ENCODE measurements at regions not wholly inside any gene's neighbourhood (a gene's known extent, or its start where the extent isn't known, plus 50 kb on each side); places are given as distances from the start of the nearest gene placed in this dataset.
"Not testable (repeated sequence)": the region's sequence is repeated elsewhere in the genome, so short reads cannot be mapped to it uniquely, and the experiment has no call there.

DNA sequence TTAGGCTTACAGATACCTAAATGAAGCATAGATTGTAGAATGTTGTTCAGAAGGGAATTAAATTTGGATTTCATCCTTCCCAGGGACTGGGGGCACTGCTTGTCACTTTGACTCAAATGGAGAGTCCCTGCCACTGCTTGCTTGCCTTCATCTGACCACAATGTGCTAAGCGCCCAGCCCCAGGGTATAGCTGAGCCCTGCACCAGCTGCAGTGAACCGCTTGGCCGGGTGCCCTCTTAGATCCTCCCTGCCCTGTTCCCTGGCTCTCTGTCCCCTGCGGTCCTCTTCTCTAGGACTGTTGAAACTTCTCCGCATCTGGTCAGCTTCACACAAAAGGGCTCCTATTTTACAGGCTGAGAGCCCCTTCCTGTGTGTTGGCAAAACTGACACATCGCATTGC is 170.9 kb downstream of the BCL2L11 start:
- not testable (repeated sequence) for DNase-seq

DNA sequence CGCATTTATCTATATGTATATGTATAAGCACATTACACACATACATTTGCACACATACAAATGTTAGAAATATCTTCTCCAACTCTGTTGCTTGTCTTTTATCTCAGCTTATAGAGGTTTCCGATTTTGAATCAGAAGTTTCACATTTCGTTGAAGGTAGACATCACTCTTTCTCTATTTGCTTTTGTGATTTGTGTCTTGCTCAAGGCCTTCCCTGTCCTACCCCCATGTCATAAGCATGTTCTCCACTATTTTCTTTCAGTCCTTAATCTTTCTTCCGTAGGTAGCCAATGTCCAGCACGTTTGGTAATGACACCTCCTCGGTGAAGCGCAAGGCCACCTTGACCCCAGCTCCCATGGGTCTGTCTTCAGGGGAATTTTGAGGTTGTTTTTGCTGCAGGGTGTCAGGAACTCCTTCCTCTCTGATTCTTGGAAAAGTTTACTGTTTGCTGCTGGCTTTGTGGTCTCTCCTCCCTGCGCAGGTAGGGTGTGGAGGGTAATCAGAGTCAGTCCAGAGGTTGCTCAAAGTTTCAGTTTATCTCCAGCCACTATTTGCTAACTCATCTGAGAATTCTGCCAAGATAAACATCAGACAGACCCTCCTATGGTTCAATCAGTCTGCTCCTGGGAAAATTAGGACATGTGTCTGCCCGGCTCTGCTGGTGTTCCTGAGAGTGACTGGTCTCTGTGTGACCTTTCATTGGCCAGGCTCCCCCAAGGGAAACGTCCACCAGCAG is 171.7 kb downstream of the BCL2L11 start:
- DNase-seq = not testable (repeated sequence)

DNA sequence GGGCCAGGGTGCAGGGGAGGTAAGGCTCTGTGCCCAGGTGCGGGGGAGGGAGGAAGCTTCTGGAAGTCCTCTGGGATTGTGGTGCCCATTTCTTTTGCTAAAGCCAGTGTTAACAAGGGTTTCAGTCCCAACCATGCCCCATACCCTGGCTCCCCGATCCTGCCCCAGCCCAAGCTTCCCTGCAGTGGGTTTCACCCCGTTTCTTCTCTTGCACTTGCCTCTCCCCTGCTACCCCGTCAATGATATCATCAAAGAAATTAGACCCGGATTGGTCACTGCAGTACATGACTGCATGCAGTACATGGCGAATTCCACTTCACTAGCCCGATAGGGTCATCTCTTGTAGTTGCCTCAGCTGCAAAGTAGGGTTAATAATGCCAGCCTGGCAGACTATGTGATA is 174.0 kb downstream of the BCL2L11 start:
- not testable (repeated sequence) for DNase-seq

DNA sequence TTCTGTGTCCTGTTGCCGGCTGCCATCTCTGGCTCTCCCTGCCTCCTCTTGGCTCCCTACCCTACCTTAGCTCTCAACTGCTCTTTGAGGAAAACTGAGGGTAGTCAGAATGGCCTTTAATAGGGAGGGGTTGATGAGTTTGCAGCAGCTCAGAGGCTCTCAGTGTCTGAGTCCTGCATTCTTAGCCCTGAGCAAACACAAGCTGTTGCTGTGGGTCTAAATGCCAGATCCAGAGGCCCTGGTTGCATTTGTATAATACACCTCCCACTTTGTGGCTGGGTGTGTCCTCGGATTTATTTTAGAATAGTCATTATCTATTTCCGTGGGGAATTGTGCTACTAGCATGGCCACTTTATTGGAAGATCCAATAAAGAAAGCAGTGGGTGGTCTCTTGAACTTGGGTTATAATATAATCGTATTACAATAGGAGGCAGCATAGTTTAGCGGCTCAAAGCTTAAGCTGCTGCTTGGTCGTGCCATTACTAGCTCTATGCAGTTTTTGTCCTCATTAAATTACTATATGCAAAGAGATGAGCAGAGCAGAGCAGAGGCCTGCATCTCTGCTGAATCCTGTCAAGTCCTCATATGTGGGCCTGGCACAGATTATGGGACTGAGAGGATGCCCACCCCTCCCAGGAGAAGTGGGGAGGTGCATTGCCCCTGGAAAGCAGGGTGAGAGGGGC is 175.5 kb downstream of the BCL2L11 start:
- not testable (repeated sequence) for DNase-seq

DNA sequence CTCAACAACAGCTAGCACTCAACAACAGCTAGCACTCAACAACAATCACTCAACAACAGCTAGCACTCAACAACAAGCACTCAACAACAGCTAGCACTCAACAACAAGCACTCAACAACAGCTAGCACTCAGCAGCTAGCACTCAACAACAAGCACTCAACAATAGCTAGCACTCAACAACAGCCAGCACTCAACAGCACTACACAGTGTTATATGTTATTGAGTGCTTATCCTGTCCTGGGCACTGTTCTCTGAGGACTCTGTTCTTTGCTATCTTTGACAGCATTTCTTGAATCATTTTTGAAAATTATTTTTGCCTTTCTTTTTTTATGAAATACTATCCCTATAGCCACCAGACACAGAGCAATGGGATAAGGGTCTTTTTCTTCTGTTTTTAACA is 176.4 kb downstream of the BCL2L11 start:
- DNase-seq = not testable (repeated sequence)

DNA sequence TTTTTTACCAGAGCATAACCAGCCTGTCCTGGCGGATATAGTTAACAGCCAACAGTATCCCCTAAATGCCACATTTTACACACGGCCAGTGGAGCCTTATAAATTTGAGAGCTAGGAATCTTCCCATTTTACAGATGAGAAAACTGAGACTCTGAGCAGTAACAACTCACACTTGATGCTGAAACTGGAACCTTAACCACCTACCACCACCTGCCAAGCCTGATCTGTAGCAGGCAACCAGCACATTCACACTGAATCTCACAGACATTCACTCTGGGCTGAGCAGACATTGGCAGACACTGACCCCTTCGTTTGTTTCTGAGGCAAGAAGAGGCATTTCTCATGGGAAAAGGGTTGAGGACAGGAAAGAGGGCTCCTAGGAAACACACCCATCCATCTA is 178.2 kb downstream of the BCL2L11 start:
- not testable (repeated sequence) for DNase-seq

DNA sequence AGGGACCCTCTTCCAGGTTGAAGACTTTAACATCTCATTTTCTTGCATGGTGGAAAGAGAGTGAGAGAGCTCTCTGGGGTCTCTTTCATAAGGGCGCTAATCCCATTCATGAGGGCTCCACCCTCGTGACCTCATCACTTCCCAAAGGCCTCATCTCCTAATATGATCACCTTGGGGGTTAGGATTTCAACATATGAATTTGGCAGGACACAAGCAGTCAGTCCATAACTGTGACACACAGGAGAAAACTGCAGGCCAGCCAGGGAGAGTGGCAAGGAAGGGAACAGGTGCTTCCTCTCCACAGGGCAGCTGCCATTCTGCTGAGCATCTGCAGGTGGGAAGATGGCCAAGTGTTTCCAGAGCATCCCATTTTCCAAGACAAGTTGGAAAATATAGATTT is 178.9 kb downstream of the BCL2L11 start:
- not testable (repeated sequence) for DNase-seq

DNA sequence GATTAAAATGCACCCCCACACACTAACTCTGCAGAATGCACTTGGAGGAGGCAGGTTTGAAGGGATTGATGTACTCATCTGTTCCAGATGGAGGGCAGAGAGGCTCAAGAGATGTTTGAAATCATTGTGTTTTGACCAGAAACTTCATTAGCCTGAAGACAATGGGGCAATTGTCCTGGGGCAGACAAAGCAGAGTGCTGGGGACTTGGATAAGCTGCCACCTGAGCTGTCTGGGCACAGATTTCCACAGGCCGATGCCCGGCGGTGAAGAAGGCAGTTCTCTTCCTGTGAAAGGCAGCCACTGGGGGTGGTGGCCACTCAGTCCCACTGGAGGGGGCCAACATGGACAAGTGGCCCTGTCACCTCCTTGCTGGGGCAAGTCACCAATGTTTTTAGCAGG is 181.0 kb downstream of the BCL2L11 start:
- DNase-seq = not testable (repeated sequence)

DNA sequence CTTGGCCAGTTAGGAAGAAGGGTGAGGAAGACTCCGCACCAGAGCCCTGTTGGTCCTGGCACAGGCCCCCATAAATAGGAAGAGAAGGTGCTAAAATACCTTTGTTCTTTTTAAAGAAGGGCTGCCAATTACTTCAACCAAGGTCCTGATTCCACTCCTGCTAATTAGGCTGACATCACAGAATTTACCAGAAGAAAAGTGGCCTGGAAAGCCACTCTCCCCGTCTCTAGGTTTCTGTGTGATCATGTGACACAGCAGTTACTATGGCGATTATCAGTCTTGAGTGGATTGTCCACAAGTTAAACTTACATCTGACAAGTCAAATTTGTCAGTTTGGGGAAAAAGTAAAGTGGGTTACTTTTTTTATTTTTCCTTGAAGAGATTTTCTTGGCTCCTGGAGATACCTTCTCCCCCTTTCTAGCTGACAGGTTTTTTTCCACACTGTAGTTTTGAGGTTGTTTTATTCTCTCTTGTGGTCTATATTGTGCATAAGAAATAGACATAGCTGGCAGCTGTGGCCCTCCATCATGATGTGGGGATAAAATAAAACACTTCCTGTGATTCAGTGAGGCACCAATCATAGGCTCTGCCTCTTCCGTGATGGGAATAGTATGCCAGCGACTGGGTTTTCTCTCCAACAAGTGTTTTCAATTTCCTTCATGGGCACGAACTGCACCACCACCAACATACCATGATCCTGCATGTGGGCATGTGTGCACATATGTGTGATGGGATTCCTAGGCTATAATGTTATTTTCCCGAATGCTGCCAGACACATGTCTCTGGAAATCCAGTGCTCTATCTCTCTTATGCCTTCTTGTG is 181.9 kb downstream of the BCL2L11 start:
- DNase-seq = not testable (repeated sequence)

DNA sequence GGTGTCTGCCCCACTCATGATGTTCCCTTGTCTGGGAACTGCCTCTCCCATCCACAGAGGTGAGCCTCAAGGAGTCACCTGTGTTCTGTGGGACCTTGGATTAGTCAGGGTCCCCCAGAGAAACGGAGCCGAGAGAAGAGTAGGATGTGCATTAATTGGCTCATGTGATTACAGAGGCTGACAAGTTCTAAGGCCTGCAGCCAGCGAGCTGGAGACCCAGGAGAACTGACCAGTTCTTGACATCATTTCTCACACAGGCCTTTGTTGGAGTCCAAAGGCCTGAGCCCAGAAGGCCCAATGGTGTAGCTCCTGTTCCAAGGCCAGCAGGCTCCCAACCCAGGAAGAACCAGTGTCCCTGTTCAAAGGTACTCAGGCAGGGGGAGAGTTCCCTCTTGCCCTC is 186.6 kb downstream of the BCL2L11 start:
- not testable (repeated sequence) for DNase-seq

DNA sequence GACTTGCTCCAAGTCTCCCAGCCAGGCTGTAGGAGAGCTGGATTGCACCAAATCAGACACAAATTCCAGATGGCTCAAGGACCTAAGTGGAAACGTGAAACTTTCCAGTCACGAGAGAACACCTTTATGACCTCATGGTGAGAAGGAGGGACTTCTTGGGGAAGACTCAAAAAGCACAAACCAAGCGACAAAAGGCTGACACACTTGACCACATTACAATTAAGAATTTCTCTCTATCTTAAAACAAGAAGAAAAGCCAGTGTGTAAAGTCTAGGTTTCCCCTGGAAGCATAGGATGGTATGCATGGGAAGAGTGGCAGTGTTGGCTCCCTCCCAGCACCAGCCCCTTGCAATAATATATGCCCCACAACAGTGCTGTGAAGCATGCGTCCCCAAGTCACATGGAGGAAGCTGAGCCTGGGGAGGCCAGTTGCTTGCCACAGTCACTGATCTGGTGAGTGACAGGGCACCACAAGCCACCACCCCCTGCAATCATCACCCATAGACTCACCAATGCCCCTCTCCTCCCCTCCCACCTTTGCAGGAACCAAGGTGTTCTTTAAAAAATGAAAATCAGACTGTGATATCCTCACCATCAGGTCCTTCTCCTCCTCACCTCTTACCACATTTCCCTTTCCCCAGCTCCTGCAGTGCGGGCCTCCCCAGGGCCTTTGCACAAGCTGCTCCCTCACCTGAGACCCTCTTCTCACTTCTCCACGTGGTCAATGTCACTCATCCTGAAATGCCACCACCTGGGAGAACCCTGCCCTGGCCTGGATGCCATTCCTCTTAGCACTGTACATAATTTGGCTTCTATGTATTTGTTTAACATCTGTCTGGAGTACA is 188.7 kb downstream of the BCL2L11 start:
- DNase-seq = not testable (repeated sequence)

DNA sequence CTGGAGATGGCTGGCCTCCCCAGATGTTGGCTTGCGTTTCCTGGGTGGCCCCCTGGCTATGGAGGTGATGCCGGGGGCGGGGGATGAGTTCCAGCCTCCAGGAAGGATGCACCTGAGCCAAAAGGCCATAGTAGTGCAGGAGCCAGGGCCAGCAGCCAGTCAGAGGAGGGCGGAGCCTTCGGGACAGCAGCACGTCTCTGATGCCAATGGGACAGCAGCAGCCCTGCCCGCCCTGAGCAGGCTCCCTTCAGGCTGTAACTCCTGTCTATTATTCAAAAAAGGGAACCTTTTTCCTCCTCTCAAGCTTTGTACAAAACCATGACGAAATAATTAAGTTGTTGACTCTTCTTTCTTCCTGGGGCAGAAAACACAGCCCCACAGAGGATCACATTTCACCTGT is 189.7 kb downstream of the BCL2L11 start:
- DNase-seq = not testable (repeated sequence)

DNA sequence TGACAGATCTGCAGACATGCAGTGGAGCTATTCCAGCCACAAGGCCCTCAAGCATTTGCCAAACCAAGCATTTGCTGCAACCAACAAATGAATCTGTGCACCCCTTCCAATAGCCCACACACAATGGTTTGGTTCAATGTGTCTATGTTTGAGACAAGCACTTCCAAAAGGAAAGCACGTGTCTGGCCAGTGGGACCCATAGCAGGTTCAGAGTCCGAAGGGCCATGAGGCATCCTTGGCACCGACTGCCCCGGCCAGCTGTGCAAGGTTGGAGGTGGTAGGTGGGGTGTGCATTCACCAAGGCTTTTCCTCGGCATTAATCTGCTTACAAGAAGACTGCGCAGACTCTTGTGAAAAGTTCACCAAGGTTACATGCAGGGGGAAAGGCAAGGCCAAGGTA is 190.9 kb downstream of the BCL2L11 start:
- not testable (repeated sequence) for DNase-seq

DNA sequence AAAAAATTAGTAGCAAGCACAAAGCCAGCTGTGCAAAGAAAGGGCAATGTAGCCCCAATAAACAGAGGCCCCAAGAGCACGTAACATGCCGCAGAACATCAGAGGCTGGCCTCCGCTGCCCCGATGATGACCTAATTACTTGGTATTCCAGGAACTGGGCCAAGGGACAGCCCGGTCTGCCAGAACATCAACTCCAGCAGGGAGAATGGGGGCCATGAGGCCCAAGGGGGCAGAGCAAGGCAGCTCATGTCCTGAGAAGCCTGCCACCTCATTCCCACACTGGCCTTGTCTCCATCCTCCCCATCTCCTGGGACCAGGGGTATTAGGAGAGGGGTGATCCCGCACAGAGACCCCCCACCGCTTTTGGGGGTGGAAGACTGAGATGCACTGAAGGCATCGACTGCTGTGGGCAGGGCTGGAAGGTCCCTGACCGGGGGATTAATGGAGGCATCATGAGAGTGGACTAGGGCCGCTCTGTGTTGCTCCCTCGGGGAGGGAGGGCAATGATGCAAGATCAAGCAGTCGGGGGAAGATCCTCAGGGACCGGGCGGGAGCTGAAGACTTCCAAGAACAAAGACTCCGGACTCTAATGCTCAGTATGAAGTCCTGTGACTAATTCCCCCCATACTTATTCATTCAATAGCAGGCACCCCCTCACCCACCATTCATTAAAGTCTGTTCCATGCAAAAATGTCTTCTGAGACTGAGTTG is 192.3 kb downstream of the BCL2L11 start:
- DNase-seq = not testable (repeated sequence)

DNA sequence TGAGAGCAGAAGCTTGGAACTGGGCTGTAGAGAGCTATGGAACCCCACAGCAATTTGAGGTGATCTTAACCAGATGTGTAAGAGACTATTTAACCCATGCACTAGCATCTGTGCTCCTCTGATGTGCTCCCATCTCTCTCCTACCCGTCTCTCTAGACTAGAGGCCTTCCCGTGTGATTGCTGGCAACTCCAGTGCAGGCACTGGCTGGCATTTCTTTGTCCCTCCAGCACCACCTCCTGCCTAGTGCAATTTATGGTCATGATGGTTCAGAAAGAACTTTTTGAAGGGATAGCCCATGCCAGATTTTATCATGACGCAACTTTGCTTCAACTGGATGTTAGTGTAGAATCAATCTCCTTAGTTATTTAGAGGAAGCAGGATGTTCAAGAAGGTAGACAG is 193.0 kb downstream of the BCL2L11 start:
- not testable (repeated sequence) for DNase-seq

DNA sequence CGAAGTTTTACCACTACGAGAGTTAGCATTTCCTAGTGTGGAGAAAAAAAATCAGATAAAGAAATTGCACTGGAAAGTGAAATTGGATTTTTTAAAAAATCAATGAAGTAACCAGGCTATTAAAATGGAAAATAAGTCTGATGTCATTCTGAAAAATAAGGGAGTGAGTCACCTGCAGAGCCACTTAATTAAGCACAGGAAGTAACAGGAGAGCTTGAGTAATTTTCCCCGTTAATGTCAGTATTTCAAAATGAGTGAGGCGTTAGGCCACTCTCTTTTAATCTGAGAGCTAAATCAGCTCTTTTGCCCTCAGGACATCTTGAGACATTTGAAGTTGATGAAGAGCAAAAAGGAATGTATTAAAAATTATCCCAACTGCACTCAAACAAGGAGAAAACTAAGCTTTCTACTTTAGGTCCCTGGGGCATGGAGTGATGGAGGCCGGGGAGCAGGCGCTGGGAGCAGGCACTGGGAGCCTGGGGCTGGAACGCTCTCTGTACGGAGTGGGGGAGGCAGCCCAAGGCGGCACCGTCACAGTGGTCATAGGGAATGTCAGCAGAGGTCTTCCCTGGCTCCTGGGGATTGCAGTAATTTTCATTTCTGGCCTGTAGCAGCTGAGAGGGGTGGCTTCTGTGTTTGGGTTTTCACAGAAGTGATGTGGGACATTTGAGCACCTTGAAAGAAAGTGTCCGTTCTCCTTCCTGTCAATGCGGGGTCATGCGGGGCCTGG is 194.6 kb downstream of the BCL2L11 start:
- not testable (repeated sequence) for DNase-seq

DNA sequence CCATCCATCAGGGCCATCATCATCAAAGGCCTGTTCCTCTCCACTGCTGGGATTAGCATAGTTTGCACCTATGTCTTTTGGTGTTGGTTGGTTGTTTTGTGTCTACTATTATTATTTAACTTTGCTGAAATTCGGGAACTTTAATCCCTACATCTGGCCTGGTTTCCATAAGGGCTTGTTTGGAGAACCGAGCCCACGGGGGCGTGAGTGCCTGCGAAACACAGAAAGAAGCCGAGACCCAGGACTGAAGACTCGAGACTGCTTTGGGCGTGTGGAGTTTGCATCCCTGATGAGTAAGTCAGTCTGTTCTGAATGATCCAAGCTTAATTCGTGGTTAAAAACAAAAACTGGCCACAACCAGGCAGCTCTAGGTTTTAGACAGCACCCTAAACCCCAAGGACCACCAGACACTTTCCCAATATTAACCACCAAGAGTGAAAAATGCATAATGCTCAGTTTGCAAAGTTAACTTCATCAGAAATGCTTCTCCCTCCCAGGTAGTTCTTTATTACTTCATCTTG is 195.6 kb downstream of the BCL2L11 start:
- not testable (repeated sequence) for DNase-seq

DNA sequence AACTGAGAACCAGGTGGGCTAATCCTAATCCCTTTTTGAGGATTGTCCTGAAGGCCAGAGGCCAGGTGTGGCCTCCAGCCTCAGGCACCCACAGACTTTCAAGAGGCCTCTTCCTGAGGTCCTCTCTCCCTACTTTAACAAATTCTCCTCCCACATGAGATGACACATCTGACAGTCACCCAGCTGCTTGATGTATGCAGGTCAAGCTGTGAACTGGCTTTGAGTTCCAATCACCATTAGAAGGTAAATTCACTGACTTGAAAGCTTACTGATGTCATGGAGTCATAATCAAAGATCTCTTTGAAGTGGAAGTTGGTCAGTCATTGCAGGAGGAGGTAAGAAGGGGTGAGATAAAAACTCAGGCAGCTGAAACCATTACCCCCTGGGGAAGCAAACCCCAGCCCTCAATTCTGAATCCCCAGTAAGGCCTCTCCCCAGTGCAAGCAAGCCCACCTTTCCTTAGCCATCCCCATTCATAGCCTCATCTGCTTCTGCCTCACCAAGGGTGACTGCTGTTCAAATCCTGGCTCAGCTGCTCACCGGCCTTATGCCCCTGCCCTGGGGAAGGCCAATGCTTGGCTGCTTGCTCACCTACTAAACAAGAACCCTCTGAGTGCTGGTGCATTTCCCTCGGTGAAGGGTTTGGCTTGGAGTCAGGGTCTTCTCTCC is 196.3 kb downstream of the BCL2L11 start:
- not testable (repeated sequence) for DNase-seq

DNA sequence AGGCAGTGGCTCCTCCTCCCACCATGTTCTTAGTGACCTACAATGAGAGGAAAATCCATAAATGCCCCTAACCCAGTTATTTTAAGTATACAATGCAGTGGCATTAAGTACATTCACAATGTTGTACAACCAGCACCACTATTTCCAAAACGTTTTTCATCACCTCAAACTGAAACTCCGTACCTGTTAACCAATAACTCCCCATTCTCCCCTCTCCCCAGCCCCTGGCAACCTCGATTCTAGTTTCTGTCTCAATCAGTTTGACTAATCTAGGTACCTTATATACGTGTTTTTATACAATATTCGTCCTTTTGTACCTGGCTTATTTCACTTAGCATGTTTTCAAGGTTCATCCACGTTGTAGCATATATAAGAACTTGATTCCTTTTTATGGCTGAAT is 198.8 kb downstream of the BCL2L11 start:
- not testable (repeated sequence) for DNase-seq

DNA sequence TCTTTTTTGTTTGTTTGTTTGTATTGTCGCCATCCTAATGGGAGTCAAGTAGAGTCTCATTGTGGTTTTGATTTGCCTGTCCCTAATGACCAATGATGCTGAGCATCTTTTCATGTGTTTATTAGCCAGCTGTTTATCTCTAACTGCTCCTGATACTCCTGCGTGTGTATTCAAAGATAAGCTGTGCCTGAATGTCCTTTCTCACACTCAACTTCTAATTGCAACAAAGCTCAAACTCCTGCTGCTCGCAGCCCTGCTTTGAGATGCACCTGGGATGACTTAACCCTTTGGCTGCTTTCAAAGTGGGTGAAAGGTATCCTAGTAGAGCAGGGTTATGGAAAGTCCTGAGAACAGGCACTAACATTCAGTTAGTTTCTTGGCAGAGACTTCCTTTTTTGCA is 199.6 kb downstream of the BCL2L11 start:
- not testable (repeated sequence) for DNase-seq

Measured in DMS153 (cell line).